Epidermal melanocyte (primary cell): ENCODE measurements at regions not wholly inside any gene's neighbourhood (a gene's known extent, or its start where the extent isn't known, plus 50 kb on each side); places are given as distances from the start of the nearest gene placed in this dataset.

Experiments
- DNase-seq: peaks from one replicate; pipeline ENCODE4 v3.0.0; 2011; ENCODE audit warnings: low spot score; ENCODE audit not compliant: insufficient read length

DNA sequence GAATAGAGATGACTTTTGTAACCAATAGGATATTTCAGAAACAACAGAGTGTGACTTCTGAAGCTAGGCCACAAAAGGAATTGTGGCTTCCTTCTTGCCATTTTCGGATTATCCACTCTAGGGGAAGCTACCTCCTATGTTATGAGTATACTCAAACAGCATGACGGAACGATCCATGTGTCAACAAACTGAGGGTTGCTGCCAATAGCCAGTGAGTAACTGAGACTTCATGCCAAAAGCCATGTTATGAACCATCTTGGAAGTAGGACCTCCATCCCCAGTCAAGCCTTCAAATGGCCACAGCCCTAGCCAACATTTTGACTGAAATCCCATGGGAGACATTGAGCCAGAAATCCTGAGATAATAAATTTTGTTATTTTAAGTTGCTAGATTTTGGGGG lies 69.0 kb upstream of the IL6 start:
- DNase-seq = no peak

DNA sequence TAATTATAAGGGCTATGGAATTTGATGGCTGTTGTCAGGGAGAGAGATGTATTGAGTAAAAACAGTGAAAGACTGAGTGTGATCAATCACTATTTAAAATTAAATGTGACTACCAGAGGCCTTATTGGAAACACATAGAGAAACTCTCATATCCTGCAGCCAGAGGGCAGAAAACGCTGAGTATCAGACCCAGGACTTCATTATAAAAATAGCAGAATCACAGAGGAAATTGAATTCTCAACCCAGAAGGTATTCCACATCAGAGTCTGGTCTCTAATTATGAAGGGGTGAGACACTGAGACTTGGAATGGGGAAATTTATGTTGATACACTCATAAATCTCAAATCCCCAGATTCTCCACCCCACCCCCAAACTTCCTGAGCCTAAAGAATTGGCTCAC lies 69.5 kb upstream of the IL6 start:
- DNase-seq = no peak

DNA sequence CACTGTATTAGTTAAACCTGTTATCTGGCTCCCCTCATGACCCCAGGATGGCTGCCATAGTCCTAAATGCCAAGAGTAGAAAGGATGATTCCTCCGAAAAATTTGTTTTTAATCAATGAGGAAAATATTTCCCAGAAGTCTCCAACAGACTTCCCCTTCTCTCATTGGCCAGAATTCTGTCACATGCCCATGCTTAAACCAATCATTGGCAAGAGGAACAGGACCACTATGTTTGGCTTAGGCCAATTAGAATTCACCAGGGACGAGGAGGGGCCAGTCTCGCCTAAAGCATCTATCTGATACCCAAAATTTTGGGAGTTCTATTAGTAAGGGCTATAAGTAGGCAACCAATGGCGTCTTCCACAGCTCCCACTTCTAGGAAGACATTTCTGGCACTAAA lies 71.2 kb upstream of the IL6 start:
- DNase-seq = no peak

DNA sequence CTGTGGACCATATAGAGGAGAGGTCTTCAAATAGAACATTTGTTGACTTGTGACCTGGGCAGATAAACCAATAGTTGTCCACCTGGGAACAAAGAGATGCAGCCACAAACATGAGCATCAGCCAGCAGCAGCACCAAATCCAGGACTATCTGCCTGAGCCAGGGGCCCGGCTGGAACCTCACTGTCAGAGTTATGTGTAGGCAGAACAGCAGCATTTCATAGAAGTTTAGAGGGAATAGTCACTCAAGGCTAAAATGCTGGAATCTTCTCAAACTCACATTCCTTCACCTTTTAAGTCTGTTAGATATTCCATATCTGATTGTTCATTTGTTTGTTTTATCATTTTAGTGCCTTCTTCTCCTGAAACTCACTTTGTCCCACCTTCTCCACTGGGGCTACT lies 72.2 kb upstream of the IL6 start:
- no peak for DNase-seq

DNA sequence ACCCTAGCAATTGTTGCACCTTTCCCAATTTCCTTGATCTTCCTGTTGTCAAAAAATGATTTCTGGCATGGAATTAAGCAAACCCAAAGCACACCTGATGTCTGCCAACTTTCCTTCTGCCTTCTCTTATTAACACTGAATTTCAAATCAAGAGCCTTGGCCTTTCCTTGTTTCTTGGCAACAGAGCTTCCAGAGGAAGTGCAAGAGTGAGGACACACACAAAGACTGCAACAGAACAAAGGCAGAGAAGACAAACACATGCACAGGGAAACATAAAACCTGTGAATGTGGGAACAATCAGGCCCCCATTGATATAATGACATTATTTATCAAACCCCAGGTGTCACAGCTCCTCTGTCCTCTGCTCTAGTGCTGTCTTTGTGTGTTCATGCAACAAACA lies 73.0 kb upstream of the IL6 start:
- no peak for DNase-seq

DNA sequence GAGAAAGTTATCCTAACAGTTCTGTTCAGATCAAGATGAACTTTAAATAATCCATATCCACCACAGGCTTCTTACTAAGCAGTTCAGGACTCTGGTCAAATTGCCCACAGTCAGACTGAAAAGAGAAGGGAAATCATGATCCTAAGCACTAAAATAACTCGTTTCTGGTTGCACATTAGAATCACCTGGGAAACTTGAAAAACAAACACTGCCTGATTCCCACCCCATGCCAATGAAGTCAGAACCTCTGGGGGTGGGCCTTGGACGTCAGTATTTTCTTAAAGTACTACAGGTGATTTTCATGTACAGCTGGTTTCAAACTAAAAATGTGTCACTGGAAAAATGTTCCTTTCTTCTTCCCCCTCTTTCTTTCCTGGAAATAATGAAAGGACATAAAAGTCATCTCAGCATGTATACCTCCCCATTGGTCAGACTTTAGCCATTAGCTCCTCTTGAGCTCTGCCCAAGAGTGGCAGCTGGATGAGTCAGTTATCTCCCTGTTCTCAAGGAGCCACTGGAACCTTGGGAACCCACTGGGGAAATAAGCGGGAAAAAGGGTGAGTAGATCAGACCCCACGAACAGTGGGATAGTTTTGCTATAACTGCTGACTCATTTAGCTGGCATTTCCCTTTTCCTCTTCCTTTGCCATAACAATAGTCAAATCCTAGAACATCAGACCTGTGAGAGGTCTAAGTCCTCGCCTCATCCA lies 75.3 kb upstream of the IL6 start:
- DNase-seq = no peak

DNA sequence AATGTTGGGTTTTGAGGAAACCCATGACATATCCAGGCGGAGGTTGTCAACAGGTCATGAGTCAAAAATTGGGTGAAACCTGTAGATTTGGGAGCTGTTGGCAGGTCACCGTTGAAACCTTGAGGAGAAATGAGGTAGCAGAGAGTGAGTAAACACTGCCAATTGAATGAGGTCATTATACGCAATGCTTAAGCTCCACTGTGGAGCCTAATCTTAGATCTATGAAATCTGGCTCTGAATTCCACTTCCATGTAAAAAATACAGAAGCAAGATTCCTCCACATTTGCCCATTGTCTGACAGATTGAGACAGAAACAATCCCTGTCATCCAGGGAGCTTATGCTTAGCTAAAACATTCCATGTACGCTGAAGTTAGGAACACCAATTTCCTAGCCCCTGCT lies 76.0 kb upstream of the IL6 start:
- DNase-seq = no peak

DNA sequence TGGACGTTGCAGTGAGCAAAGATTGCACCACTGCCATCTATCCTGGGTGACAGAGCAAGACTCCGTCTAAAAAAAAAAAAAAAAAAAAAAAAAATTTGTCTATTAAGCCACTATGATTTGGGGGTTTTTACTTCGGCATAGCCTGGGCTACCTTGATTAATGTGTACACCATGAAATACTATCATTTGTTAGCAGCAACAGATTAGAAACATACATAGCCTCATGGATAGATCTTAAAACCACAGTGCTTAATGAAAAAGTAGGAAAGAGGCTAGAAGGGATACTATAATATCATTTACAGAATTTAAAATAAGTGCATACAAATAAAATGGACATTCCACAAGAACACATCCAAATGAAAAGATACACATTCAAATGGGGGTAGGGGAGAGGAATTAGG lies 77.3 kb upstream of the IL6 start:
- DNase-seq = no peak

DNA sequence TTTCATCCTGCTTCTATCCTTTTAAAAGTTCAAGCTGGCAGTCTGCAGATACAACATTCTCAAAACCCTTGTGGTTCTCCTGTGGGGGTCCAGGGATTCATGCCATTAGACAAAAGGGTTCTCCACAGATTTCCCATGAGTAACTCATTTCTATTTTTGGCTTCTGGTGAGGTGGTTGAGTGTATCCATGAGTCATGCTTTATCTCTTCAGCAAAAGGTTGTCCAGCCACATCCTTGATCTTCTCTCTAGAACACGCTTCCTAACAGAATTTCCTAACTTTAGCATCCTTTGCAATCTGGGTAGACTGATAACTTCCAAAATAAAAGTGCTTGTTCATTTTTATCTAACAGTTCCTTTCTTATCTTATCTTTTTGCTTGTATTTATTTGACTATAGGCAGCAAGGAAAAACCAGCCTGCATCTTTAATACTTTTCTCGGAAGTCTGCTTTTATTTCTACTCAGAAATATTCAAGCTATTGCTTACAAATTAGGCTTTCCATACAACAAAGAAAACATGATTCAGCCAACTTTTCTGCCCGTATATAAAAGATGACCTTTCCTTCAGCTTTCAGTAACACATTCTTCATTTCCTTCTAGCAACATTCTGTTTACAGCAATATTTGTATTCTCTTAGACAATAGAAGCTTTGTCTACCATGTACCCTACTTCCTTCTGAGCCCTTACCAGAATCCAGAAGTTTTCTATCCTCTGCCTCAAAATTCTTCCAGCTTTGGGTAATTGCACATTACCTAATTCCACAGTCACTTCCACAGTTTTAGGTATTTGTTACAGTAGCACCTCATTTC lies 79.3 kb upstream of the IL6 start:
- DNase-seq = no peak

DNA sequence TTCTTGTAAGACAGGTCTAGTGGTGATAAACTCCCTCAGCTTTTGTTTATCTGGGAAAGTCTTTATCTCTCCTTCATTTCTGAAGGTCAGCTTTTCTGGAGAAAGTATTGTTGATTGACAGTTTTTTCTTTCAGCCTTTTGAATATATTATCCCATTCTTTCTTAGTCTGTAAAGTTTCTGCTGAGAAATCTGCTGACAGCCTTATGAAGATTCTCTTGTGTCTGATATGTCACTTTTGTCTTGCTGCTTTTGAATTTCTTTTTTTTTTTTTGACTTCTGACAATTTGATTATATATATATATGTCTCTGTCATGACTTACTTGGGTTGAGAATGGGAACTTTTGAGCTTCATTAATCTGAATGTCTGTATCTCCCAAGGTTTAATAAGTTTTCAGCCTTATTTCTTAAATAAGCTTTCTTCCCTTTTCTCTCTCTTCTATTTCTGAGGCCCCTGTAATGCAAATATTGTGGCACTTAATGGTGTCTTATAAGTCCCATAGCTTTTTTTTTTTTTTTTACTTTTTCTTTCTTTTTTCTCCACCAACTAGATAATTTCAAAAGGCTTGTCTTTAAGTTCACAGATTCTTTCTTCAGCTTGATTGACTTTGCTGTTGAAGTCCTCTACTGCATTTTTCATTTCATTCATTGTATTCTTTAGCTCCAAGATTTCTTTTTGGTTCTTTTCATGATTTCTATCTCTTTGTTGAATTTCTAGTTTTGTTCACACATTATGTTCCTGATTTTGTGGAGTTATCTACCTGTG lies 81.4 kb upstream of the IL6 start:
- DNase-seq = no peak

DNA sequence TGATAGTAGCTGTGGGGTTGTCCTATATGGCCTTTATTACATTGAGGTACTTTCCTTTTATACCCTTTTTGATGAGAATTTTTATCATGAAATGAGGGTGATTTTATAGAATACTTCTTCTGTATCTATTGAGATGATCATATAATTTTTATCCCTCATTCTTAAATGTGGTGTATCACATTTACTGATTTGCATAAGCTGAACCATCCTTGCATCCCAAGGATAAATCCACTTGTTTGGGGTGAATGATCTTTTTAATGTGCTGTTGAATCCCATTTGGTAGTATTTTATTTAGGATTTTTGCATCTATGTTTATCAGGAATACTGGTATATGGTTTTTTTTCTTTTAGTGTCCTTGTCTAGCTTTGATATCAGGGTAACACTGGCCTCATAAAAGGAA lies 84.5 kb upstream of the IL6 start:
- DNase-seq = no peak

DNA sequence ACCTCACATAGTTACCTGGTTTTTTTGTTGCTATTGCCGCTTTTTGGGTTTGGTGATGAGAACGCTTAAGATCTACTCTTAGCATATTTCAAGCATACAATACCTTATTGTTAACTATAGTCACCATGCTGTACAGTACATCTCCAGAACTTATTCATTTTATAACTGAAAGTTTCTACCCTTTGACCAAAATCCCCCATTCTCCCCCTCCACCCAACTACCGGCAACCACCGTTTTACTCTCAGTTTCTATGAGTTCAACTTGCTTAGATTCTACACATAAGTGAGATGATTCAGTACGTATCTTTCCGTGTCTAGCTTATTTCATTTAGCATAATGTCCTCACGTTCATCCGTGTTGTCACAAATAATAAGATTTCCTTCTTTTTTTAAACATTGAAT lies 86.7 kb upstream of the IL6 start:
- DNase-seq = no peak

DNA sequence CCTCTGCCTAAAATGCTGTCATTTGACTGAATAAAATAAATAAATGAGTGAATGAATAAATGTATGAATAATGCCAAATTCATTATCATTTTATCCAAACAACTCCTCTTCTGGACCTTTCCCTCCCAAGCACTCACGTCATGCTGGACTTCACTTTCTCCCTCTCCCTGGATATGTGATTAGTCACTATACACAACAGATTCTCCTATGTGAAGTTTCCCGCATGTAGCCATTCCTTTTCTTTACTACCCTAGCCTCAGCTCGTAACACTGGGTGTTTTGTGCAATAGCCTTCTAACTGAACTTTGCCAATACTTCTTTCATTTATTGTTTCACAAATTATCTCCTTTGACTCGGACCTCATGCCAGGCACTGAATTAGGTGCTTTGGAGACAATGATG lies 87.6 kb upstream of the IL6 start:
- no peak for DNase-seq

DNA sequence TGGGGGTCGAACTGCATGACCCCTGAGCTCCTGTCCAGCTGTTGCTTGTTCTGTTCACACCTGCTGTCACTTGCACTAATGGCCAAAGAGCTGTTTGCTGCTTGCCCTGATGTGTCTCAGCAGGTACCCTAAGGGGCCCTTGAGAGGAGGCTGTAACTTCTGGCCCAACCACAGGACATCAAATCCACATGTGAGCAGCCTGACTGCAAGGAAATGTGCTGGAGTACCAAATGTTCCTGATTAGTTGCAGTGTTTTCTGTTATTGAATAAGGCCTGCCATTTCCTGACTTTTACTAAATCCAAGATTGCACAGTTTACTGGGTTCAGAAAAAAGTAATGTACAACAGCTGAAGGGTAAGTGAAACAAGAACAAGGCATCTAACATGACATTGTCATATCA lies 91.7 kb upstream of the IL6 start:
- DNase-seq = peak; percentile 52

DNA sequence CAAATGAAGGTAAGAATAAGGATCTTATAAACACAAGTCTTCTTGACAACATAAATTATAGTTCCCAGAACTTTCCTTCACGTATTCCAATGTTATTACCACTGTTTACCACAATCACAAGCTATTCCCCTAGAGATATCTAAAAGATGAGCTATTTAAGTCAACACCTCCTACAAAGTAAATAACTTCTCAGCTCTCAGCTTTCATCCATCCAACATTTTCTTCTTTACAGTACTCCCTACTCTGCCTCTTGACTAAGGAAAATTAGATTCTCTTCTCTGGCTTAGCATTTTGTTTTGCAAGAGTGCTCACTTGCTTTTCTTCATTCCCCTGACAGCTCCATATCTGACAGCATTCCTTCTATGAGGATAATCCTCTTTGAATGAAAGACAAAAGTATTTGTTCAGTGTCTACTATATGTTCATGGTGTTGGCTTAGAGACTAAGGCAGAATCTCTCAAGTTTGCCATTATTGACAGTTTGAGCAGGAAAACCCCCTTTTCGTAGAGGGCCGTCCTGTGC lies 93.0 kb upstream of the IL6 start:
- no peak for DNase-seq

DNA sequence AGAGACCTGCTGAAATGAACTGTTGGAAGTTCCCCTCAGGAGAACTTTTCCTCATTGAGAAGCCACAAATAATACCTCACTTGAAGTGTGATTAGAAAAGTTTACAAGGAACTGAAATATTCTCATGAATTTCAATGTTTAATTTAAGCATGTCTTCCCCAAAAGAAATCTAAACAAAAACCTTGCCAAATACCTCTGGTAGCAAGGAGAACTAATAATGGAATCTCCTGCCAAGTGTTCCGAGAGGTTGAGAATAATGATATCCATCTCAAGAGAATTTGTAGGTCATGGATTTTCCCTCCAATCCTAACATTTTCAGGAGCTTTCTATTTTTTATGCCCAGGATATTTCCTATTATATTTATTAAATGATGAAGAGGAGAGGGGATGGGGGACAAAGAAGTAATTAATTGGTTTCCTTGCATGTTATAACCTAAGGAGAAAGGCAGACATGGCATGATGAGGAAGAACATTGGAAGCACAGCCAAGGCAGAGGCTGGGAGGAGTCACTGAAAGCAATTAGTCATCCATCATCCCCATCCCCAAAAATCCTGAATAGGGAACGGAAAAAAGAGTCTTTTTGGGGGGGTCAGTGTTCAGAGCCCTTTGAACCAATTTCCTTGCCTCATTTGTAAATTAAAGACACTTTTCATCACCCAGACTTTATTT lies 93.6 kb upstream of the IL6 start:
- DNase-seq = no peak

DNA sequence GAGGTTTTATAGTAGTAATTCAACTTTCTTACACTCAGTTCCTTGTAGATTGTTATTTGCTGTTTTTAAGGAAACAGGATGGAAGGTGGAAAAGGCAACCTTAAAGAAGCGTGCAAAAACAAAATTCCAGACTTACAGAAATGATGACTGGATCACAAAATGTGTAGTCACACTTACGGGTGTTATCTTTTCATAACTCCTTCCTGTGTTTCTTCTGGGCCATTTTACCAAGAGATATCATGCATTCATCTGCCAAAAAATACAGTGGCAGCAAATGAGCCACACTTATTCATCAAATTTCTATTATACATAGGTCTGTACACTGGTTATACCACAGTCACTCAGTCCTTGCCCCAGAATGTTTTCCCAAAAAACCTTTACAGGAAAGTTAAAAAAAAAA lies 94.3 kb upstream of the IL6 start:
- no peak for DNase-seq

DNA sequence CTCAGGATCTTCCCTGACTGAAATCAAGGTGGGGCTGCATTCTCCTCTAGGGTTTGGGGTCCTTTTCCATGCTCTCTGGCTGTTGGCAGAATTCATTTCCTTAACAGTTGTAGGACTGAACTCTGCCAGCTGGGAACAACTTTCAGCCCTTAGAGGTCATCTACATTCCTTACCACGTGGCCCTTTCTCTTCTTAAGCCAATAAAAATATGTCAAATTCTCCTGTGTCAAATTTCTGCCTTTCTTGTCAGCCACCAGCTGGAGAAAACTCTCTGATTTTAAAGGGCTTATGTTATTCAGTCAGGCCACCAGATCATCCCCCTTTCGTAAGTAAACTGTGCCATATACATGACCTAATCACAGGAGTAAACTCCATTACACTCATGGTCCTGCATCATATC lies 95.3 kb upstream of the IL6 start:
- no peak for DNase-seq

DNA sequence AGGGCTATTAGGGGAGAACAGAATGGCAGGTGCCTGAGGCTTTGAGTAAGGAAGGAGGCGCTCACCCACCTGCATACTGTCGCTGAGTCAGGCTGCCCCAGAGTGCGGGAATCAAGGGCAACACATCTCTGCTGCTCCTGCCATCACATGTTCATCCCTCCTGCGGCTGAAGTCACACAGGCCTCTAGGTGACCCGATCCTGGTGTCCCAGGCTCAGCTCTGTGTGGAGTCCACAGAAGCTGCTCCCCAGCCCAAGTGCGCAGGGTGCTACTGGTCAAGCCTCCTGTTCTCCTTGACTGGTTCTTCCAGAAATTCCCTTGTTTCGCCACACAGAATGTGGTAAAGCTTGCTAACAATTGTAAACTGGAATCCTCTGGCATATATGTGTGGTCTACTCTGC lies 96.9 kb upstream of the IL6 start:
- DNase-seq = no peak

DNA sequence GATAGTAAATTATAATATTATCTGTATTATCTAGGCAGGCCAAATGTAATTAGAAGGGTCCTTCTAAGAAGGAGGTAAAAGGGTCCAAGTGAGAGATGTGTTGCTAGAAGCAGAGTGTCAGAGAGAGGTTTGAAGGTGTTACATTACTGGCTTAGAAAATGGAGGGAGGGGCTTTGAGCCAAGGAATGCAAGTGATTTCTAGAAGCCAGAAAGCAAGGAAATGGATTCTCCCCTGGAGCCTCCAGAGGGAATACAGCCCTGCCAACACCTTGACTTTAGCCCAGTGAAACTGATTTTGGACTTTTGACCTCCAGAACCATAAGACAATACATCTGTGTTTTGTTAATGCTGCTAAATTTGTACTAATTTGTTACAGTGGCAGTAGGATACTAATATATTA lies 97.9 kb upstream of the IL6 start:
- no peak for DNase-seq

DNA sequence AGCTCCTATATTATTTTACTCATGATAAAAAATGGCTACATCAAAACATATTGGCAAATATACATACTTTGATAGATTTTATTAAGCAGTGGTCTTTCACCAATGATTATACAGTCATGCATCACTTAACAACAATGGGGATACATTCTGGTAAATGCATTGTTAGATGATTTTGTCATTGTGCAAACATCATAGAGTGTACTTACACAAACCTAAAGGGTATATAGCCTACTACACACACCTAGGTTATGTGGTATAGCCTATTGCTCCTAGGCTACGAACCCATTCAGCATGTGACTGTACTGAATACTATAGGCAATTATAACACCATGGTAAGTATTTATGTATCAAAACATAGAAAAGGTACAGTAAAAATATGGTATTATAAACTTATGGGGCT lies 98.9 kb upstream of the IL6 start:
- DNase-seq = no peak

DNA sequence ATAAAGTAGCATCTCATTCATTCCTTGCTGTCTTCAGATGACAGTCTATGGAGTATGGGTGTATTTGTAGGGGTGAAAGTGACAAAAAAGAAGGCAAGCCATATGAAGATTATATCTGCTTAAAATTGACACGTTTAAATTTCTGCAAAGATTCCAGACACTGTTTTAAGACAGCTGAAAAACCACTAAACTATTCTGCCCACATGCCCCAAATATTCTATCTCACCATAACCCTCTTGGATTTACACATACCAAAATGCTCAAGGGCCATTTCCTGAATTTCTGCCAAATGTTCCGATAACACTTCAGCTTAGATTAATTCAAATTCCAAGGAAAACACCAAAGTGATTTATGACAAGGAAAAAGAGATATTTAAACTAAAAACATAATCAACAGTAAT lies 99.9 kb upstream of the IL6 start:
- no peak for DNase-seq
